AG10803 (cell line): ENCODE measurements at regions not wholly inside any gene's neighbourhood (a gene's known extent, or its start where the extent isn't known, plus 50 kb on each side); places are given as distances from the start of the nearest gene placed in this dataset.

Source experiments
- DNase-seq: peaks from one replicate; pipeline ENCODE4 v3.0.0; 2010; ENCODE audit warnings: low read depth
- H3K4me3 ChIP-seq: 2 replicates; pipeline ENCODE4 v1.5.1; 2011; ENCODE audit warnings: mild to moderate bottlenecking, low read length, control low read depth
- TF ChIP-seq, protein P1 (sequence below): conservative IDR thresholded peaks from 2 replicates; pipeline ENCODE4 v1.5.1; 2011; ENCODE audit warnings: mild to moderate bottlenecking, low read length, control low read depth, inconsistent platforms

DNA sequence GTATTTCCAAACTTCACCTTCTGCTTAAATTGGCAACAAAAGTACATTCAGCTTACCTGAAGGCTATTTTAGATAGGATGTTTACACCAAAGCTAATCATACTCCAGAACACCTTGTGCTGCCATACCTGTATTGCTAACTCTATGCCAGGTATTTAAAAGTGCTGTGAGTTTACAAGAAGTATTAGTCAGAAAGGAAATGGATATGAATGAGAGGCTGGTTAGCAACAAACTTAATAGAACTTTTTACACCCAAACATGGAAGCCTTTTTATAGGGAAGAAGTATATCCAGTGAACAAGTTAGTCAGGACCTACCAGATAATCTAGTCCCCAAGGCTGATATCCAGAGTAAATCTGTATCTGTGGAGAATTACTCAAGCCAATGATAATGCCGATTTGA lies 131.2 kb upstream of the SPRY1 start:
- TF ChIP-seq, protein P1, sequence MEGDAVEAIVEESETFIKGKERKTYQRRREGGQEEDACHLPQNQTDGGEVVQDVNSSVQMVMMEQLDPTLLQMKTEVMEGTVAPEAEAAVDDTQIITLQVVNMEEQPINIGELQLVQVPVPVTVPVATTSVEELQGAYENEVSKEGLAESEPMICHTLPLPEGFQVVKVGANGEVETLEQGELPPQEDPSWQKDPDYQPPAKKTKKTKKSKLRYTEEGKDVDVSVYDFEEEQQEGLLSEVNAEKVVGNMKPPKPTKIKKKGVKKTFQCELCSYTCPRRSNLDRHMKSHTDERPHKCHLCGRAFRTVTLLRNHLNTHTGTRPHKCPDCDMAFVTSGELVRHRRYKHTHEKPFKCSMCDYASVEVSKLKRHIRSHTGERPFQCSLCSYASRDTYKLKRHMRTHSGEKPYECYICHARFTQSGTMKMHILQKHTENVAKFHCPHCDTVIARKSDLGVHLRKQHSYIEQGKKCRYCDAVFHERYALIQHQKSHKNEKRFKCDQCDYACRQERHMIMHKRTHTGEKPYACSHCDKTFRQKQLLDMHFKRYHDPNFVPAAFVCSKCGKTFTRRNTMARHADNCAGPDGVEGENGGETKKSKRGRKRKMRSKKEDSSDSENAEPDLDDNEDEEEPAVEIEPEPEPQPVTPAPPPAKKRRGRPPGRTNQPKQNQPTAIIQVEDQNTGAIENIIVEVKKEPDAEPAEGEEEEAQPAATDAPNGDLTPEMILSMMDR = no peak
- H3K4me3 ChIP-seq = no peak overlapping the region
- no peak for DNase-seq

DNA sequence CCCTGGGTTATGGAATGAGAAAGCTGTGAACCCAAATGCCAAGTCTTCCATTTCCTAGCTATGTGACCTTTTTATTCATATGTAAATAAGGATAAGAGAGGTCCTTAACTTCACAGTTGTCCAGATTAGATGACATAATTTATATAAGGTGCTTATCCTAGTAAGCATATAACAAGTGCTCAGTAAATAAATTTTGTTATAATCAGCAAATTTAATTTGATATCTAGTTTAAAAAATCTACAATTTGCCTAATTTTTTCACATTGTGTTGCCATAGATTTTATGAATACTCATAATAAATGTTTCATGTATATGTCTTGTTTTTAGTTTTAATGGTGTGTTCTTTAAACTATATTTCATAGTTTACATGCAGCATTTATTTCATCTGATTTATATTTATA lies 130.4 kb upstream of the SPRY1 start:
- TF ChIP-seq, protein P1 = no peak
- no peak for DNase-seq
- no peak overlapping the region for H3K4me3 ChIP-seq

DNA sequence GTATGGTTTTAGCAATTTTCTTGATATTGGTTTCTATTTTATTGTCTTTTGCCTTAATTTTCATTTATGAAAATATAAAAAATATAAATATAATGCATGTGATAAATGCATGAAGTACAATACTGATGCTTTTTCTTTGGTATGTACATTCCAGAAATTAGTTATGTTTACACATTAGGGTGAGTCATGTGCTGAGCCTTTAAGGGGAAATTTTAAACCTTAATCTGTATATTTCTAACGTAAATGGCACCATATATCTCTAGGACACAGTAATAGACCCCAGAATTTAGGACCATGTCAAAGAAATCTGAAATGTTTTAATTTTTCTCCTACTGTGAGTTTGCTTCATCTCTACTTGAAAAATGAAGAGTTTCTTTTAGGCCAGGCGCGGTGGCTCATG lies 117.8 kb upstream of the SPRY1 start:
- DNase-seq = no peak
- TF ChIP-seq, protein P1 = no peak
- no peak overlapping the region for H3K4me3 ChIP-seq

DNA sequence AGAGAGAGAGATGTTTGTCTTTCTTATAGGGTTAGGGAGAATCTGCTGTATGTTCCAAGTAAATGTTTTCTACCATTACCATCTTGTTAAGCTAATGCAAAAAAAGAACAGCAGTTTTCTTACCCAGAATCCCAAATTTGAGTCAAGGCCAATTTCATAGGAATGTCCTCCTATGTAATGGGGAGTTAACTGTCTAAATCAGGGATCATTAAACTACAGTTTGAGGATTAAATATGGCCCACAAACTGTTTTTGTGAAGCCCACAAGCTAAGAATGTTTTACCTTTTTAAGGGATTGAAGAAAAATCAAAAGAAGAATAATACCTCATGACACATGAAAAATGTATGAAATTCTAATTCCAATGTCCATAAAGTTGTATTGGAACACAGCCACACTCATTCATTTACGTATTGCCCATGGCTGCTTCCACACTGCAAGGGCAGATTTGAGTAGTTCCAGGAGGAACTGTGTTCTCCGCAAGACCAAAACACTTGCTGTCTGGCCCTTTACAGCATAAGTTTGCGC lies 113.2 kb upstream of the SPRY1 start:
- no peak overlapping the region for H3K4me3 ChIP-seq
- DNase-seq = no peak
- TF ChIP-seq, protein P1 = no peak

DNA sequence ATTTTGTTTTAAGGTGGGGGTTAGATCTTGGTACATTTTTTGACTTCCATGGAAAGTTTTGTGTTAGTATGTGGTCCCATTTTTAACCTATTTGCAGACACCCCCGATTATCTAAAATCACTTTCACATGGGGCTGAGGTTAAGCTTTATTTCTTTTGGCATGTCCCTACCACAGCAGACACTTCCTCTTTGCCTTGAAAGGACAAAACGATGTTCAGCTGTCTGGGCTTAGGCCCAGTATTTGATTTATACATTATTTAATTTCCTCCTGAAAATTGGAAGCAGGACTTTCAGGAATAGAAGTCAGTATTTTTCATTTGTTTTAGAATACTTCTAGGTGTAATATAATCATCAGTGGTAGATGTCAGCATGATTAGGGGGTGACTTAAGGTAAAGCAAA lies 112.4 kb upstream of the SPRY1 start:
- H3K4me3 ChIP-seq = no peak overlapping the region
- TF ChIP-seq, protein P1 = no peak
- DNase-seq = peak; percentile 50

DNA sequence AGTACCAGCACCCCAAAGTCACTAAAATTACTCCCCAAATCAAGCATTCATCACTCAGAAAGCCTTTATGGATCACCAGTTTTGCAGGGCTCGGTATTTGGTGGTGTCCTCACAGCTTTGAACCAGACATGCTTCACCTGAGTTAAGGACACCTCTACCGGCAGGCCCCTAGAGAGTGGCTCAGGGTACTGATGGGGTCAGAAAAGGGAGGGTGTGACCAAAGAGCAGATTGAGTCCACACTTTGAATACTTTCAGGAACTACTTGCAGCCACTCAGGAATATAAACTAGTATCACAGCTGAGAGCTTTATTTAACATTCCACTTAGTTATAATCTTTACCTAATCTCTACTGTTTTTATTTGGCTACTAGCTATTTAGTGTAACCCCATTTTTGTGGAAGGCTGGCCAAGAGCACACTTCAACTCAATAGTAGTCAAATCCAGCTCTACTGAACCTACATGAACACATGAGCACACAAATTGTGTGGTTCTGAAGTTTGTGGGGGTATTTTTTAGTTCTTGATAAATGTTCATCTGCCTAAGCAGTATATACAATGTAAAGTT lies 109.6 kb upstream of the SPRY1 start:
- TF ChIP-seq, protein P1 = no peak
- H3K4me3 ChIP-seq = no peak overlapping the region
- no peak for DNase-seq

DNA sequence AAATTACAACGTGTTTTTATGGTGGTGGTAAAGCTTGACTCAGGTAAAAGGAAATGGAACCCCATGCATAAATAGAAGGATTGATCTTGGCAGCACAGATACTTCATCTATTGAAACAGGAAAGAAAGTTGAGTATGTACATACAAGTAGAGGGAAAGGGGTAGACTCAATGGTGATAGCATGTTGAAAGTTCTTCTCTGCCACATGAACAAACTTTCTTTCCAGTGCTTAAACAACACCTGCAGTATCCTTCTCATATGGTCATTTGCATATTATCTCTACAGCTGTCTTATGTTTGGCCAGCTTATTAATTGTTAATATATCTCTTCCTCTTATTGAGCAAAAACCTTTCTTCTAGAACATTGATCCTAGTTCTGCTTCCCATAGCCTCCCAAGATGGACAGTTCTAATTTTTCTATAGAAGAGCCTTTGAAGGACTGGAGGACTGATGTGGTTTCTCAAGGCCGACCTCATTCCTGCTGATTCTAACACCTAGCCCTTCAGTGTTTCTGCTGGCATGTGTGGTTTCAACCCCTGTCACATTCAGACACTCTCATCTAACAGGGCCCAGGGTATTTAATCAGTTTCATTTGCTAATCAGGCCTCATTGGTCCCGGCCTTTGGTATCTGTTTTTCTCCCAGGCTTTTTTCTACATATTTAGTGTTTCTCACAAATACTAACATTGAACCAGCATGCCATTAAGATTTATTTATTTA lies 108.1 kb upstream of the SPRY1 start:
- no peak for DNase-seq
- TF ChIP-seq, protein P1 = no peak
- no peak overlapping the region for H3K4me3 ChIP-seq
